ENCODE measurements at regions not wholly inside any gene's neighbourhood (a gene's known extent, or its start where the extent isn't known, plus 50 kb on each side); places are given as distances from the start of the nearest gene placed in this dataset.

GRCh38 chr21:38913893-38914527 lies 108.3 kb downstream of the ETS2 start:
- H3K4me2 ChIP-seq, result peak overlapping the region; percentile 72; the same call in 1 of the 2 replicates
- H3K36me3 ChIP-seq, result no peaks in the 10 kb centered on the region
- no peaks in the 10 kb centered on the region for H4K20me1 ChIP-seq
- H3K9me3 ChIP-seq, result no peaks in the 10 kb centered on the region
- H3K4me3 ChIP-seq, result no peak overlapping the region
- no peaks in the 10 kb centered on the region for H3K27me3 ChIP-seq
- no peak for TF ChIP-seq Cebpa-rat (IDR thresholded peaks at IDR 0.05)
- H3K4me1 ChIP-seq, result peaks cover 26% of the 10 kb centered on the region
- no peak overlapping the region for H3K27ac ChIP-seq
- H3K9ac ChIP-seq, result no peak overlapping the region

DNA sequence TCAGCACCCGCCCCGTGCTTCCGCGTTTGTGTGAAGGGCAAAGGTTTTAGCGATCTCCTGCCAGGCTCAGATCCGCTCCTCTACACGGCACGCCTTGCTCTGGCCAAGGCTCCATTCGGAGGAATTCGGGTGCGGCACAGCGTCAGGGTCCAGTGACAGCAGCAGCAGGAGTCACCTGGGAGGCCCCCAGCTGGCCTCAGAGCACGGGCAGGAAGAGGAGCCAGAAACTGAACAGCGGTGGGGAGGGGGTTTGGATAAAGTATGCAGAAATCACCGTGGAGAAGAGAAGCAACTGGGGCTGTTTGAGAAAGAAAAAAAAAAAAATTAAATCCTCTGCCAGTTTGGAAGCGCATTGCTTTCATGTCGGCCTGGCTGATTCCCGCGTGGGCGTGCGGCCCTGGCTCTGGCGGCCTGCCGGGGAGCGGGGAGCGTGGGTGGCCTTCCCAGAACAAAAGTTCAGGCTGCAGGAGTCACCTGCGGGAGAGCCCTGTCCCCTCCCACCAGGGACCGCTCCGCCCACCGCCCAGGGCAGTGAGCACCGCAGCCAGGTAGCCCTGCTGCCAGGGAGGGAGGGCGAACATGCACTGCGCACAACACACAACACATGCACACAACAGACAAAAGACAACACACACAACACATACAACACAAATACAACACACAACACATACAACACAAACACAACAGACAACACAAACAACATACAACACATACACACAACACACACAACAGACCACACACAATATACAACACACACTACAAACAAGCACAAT lies 107.6 kb downstream of the ETS2 start:
- H3K36me3 ChIP-seq, result no peaks in the 10 kb centered on the region
- 0 out of 2 replicates have a peak overlapping the region, but pooled peaks have one; percentile 22 for H3K4me3 ChIP-seq
- no peaks in the 10 kb centered on the region for H3K9me3 ChIP-seq
- H3K27ac ChIP-seq, result 0 out of 2 replicates have a peak overlapping the region, but pooled peaks have one; percentile 35
- H3K27me3 ChIP-seq, result no peaks in the 10 kb centered on the region
- peak overlapping the region; percentile 72 for H3K4me2 ChIP-seq
- H4K20me1 ChIP-seq, result no peaks in the 10 kb centered on the region
- no peak overlapping the region for H3K9ac ChIP-seq
- H3K4me1 ChIP-seq, result peaks cover 26% of the 10 kb centered on the region
- no peak for TF ChIP-seq Cebpa-rat (IDR thresholded peaks at IDR 0.05)

- H3K36me3 ChIP-seq, result no peaks in the 10 kb centered on the region
- H3K9ac ChIP-seq, result no peak overlapping the region
- no peaks in the 10 kb centered on the region for H3K9me3 ChIP-seq
- H3K4me1 ChIP-seq, result peaks cover 26% of the 10 kb centered on the region
- H4K20me1 ChIP-seq, result no peaks in the 10 kb centered on the region
- no peak overlapping the region for H3K4me3 ChIP-seq
- peak overlapping the region; percentile 72 for H3K4me2 ChIP-seq
- no peaks in the 10 kb centered on the region for H3K27me3 ChIP-seq
- H3K27ac ChIP-seq, result 0 out of 2 replicates have a peak overlapping the region, but pooled peaks have one; percentile 35
- no peak for TF ChIP-seq Cebpa-rat (IDR thresholded peaks at IDR 0.05)
Observed at GRCh38 chr21:38912789-38913119, 107.0 kb downstream of the ETS2 start.

GRCh38 chr21:38912102-38912629 lies 106.4 kb downstream of the ETS2 start:
- Histone ChIP-seq H3K36me3 (no peaks in the 10 kb centered on the region), H3K9me3 (no peaks in the 10 kb centered on the region), H3K4me2 (no peak overlapping the region), H3K4me3 (no peak overlapping the region), H3K27me3 (no peaks in the 10 kb centered on the region), H3K9ac (no peak overlapping the region), H3K27ac (no peak overlapping the region), H4K20me1 (no peaks in the 10 kb centered on the region), H3K4me1 (peaks cover 26% of the 10 kb centered on the region)
- no peak for TF ChIP-seq Cebpa-rat (IDR thresholded peaks at IDR 0.05)

DNA sequence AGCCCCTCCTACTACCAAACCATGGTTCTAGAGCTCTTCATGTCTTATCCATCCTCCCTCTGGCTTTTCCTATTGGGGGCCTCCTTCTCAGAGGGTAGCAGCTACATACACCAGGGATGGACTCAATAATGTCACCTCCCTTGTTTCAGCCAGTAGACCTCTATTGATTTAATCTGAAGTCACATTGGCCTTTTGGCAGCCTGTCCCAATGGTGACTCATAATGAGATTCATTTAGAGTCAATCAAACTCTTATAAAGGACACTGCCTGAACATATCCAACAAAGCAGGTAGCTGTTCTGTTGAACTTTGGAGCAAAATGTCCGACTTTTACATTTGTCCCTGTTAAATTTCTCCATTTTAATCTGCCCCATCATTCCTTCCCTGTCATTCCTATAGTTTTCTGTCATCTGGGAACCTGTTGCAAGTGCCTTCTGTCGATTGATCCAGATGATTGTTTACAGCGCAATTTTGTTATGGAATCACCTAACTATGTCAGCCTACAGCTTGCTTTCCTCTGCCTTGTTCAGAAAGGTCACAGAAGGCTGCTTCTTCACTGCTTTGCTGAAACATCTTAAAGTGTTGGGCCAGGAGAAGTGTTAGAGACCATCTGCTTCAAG lies 105.9 kb downstream of the ETS2 start:
- no peak overlapping the region for H3K9ac ChIP-seq
- no peak for TF ChIP-seq Cebpa-rat (IDR thresholded peaks at IDR 0.05)

DNA sequence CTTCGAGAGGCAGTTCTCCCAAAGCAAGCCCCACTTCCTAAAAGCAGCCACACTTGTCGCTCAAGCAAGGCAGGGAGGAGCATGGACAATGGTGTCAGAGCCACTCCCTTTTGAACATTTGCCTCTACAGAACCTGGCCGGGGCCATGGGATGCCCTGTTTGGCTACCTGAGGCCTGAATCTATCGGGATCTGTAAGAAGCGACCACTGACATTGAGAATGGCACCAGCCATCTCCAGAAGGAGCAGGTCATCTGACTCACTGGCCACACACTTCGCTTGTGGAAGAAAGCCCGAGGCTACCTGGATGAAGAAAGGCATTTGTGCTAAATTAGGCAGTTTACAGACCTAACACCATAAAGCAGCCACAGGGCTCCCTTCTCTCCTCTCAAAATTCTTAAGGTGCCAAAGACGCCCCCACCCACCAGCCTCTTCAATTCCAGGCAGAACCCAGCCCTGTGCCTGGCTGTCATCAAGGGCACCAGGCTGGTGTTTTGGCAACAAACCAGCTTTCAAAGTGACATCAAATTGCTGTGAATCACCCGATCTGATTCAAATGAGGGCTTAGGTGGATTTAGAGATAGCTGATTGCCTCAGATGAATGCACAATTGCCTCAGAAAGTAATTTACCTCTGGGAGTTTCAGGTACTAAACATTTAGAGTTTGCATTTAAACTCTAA lies 104.8 kb downstream of the ETS2 start:
- no peaks in the 10 kb centered on the region for H4K20me1 ChIP-seq
- H3K27ac ChIP-seq, result no peak overlapping the region; the same call in 1 of the 2 replicates
- peaks cover 26% of the 10 kb centered on the region for H3K4me1 ChIP-seq
- no peak overlapping the region for H3K4me3 ChIP-seq
- peak overlapping the region; percentile 63 for H3K4me2 ChIP-seq
- no peaks in the 10 kb centered on the region for H3K27me3 ChIP-seq
- TF ChIP-seq Cebpa-rat (IDR thresholded peaks at IDR 0.05), result no peak
- H3K36me3 ChIP-seq, result no peaks in the 10 kb centered on the region
- 0 out of 2 replicates have a peak, but pooled peaks cover 4% of the 10 kb centered on the region for H3K9me3 ChIP-seq
- no peak overlapping the region for H3K9ac ChIP-seq

More for the DNA sequence above, 105.9 kb downstream of the ETS2 start:
- Histone ChIP-seq H4K20me1 (no peaks in the 10 kb centered on the region), H3K36me3 (no peaks in the 10 kb centered on the region), H3K4me1 (peaks cover 26% of the 10 kb centered on the region), H3K4me3 (no peak overlapping the region), H3K9me3 (0 out of 2 replicates have a peak, but pooled peaks cover 2% of the 10 kb centered on the region), H3K27ac (no peak overlapping the region), H3K4me2 (no peak overlapping the region), H3K27me3 (no peaks in the 10 kb centered on the region)

- Histone ChIP-seq H3K4me1 (peaks cover 26% of the 10 kb centered on the region), H3K9ac (no peak overlapping the region), H3K4me2 (peak overlapping the region; percentile 63), H3K9me3 (0 out of 2 replicates have a peak, but pooled peaks cover 4% of the 10 kb centered on the region), H3K27ac (peak overlapping the region; percentile 7; the same call in 1 of the 2 replicates), H4K20me1 (no peaks in the 10 kb centered on the region), H3K36me3 (no peaks in the 10 kb centered on the region), H3K27me3 (no peaks in the 10 kb centered on the region), H3K4me3 (no peak overlapping the region)
- TF ChIP-seq Cebpa-rat (IDR thresholded peaks at IDR 0.05), result no peak
Observed at GRCh38 chr21:38909929-38910328, 104.2 kb downstream of the ETS2 start.

GRCh38 chr21:38909109-38909508 lies 103.4 kb downstream of the ETS2 start:
- Histone ChIP-seq H3K4me3 (no peak overlapping the region), H3K36me3 (no peaks in the 10 kb centered on the region), H3K9ac (no peak overlapping the region), H3K4me1 (peaks cover 26% of the 10 kb centered on the region), H3K4me2 (no peak overlapping the region), H3K27me3 (no peaks in the 10 kb centered on the region), H3K27ac (no peak overlapping the region), H3K9me3 (0 out of 2 replicates have a peak, but pooled peaks cover 4% of the 10 kb centered on the region), H4K20me1 (no peaks in the 10 kb centered on the region)
- no peak for TF ChIP-seq Cebpa-rat (IDR thresholded peaks at IDR 0.05)

GRCh38 chr21:38908537-38908936 lies 102.8 kb downstream of the ETS2 start:
- H3K9me3 ChIP-seq, result 0 out of 2 replicates have a peak, but pooled peaks cover 4% of the 10 kb centered on the region
- no peak overlapping the region for H3K9ac ChIP-seq
- H3K36me3 ChIP-seq, result no peaks in the 10 kb centered on the region
- H3K27ac ChIP-seq, result no peak overlapping the region
- H3K27me3 ChIP-seq, result no peaks in the 10 kb centered on the region
- H4K20me1 ChIP-seq, result no peaks in the 10 kb centered on the region
- no peak overlapping the region for H3K4me3 ChIP-seq
- H3K4me1 ChIP-seq, result peaks cover 24% of the 10 kb centered on the region
- no peak for TF ChIP-seq Cebpa-rat (IDR thresholded peaks at IDR 0.05)
- H3K4me2 ChIP-seq, result no peak overlapping the region

Measured in BLaER1 (cell line).